ENCODE measurements at regions not wholly inside any gene's neighbourhood (a gene's known extent, or its start where the extent isn't known, plus 50 kb on each side); places are given as distances from the start of the nearest gene placed in this dataset.

- TF ChIP-seq, protein P1, sequence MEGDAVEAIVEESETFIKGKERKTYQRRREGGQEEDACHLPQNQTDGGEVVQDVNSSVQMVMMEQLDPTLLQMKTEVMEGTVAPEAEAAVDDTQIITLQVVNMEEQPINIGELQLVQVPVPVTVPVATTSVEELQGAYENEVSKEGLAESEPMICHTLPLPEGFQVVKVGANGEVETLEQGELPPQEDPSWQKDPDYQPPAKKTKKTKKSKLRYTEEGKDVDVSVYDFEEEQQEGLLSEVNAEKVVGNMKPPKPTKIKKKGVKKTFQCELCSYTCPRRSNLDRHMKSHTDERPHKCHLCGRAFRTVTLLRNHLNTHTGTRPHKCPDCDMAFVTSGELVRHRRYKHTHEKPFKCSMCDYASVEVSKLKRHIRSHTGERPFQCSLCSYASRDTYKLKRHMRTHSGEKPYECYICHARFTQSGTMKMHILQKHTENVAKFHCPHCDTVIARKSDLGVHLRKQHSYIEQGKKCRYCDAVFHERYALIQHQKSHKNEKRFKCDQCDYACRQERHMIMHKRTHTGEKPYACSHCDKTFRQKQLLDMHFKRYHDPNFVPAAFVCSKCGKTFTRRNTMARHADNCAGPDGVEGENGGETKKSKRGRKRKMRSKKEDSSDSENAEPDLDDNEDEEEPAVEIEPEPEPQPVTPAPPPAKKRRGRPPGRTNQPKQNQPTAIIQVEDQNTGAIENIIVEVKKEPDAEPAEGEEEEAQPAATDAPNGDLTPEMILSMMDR (conservative IDR thresholded peaks at IDR 0.05; ENCODE audit: low read length), result no peak
- TF ChIP-seq EZH2phosphoT487 (IDR thresholded peaks at IDR 0.05; ENCODE audit: borderline replicate concordance, low read depth, low read length), result no peak
Measured at GRCh38 chr11:42960521-42961088, 351.2 kb upstream of the API5 start.

Data from OCI-LY7 (cell line).